Subcutaneous abdominal adipose tissue (tissue), 5 donors: ENCODE measurements at regions not wholly inside any gene's neighbourhood (a gene's known extent, or its start where the extent isn't known, plus 50 kb on each side); places are given as distances from the start of the nearest gene placed in this dataset.

Experiments
- H3K27ac ChIP-seq: one replicate; pipeline ENCODE4 v1.7.0; 2013; ENCODE audit warnings: low read depth, mild to moderate bottlenecking, inconsistent platforms, low read length, moderate library complexity
- H3K27me3 ChIP-seq, 5 donors: one replicate each; pipeline ENCODE4 v1.7.0; 2013; ENCODE audit warnings: low read length in 5 of 5, inconsistent platforms in 1 of 5; ENCODE audit not compliant: control insufficient read depth in 5 of 5, insufficient read depth in 4 of 5
- H3K36me3 ChIP-seq, 5 donors: one replicate each; pipeline ENCODE4 v1.7.0; 2013; ENCODE audit warnings: low read length in 5 of 5; ENCODE audit not compliant: control insufficient read depth in 5 of 5, insufficient read depth in 5 of 5
- H3K4me1 ChIP-seq, 5 donors: one replicate each; pipeline ENCODE4 v1.7.0; 2013; ENCODE audit warnings: low read length in 5 of 5, mild to moderate bottlenecking in 3 of 5, moderate library complexity in 1 of 5; ENCODE audit not compliant: control insufficient read depth in 5 of 5, insufficient read depth in 5 of 5
- H3K4me3 ChIP-seq, 5 donors: one replicate each; pipeline ENCODE4 v1.7.0; 2013; ENCODE audit warnings: low read length in 5 of 5, low read depth in 1 of 5
- H3K9ac ChIP-seq, 5 donors: one replicate each; pipeline ENCODE4 v1.7.0; 2013; ENCODE audit warnings: low read length in 5 of 5, mild to moderate bottlenecking in 4 of 5, moderate library complexity in 3 of 5
- H3K9me3 ChIP-seq, 5 donors: one replicate each; pipeline ENCODE4 v1.7.0; 2013; ENCODE audit warnings: low read length in 5 of 5; ENCODE audit not compliant: control insufficient read depth in 5 of 5
- donor health status: healthy.
- donor health status: healthy.
- donor health status: healthy.
- donor health status: healthy.
- donor health status: healthy.

GRCh38 chr18:29653671-29654215 is 1388.8 kb downstream of the DSC3 start:
- Histone ChIP-seq H3K27me3 (no peaks in the 10 kb centered on the region), H3K27ac (no peak overlapping the region), H3K9me3 (peaks cover 0 to 4% (median 0%) of the 10 kb centered on the region in 5 donors), H3K4me3 (no peak overlapping the region), H3K4me1 (peaks cover 0 to 3% (median 0%) of the 10 kb centered on the region in 5 donors), H3K36me3 (no peaks in the 10 kb centered on the region), H3K9ac (no peak overlapping the region)

GRCh38 chr18:29652797-29653196 is 1389.7 kb downstream of the DSC3 start:
- no peak overlapping the region for H3K4me3 ChIP-seq
- H3K4me1 ChIP-seq: peaks cover 0 to 3% (median 0%) of the 10 kb centered on the region in 5 donors
- H3K27me3 ChIP-seq: no peaks in the 10 kb centered on the region
- peaks cover 0 to 4% (median 0%) of the 10 kb centered on the region in 5 donors for H3K9me3 ChIP-seq
- H3K27ac ChIP-seq: no peak overlapping the region
- no peaks in the 10 kb centered on the region for H3K36me3 ChIP-seq
- H3K9ac ChIP-seq: no peak overlapping the region

- Histone ChIP-seq H3K4me1 (peaks cover 0 to 3% (median 0%) of the 10 kb centered on the region in 5 donors), H3K36me3 (no peaks in the 10 kb centered on the region), H3K27me3 (no peaks in the 10 kb centered on the region), H3K9me3 (peaks cover 0 to 4% (median 0%) of the 10 kb centered on the region in 5 donors), H3K27ac (no peak overlapping the region), H3K4me3 (no peak overlapping the region), H3K9ac (no peak overlapping the region)
These were observed 1391.3 kb downstream of the DSC3 start for GRCh38 chr18:29651122-29651680.

- no peaks in the 10 kb centered on the region for H3K27me3 ChIP-seq
- no peak overlapping the region for H3K9ac ChIP-seq
- no peak overlapping the region for H3K4me3 ChIP-seq
- H3K4me1 ChIP-seq: peaks cover 0 to 3% (median 0%) of the 10 kb centered on the region in 5 donors
- H3K36me3 ChIP-seq: no peaks in the 10 kb centered on the region
- H3K9me3 ChIP-seq: peaks cover 0 to 4% (median 0%) of the 10 kb centered on the region in 5 donors
- no peak overlapping the region for H3K27ac ChIP-seq
These were observed 1393.7 kb downstream of the DSC3 start for GRCh38 chr18:29648891-29649290.

GRCh38 chr18:29647700-29648099 is 1394.8 kb downstream of the DSC3 start:
- H3K36me3 ChIP-seq: no peaks in the 10 kb centered on the region
- H3K27ac ChIP-seq: no peak overlapping the region
- no peak overlapping the region for H3K4me3 ChIP-seq
- no peak overlapping the region for H3K9ac ChIP-seq
- H3K4me1 ChIP-seq: peaks cover 0 to 3% (median 0%) of the 10 kb centered on the region in 5 donors
- no peaks in the 10 kb centered on the region for H3K9me3 ChIP-seq
- no peaks in the 10 kb centered on the region for H3K27me3 ChIP-seq

- no peaks in the 10 kb centered on the region for H3K9me3 ChIP-seq
These were observed 1398.3 kb downstream of the DSC3 start for GRCh38 chr18:29644276-29644675.

GRCh38 chr18:29629493-29630036 is 1413.0 kb downstream of the DSC3 start:
- no peaks in the 10 kb centered on the region for H3K27me3 ChIP-seq

More at GRCh38 chr18:29644276-29644675, 1398.3 kb downstream of the DSC3 start:
- H3K4me3 ChIP-seq: no peak overlapping the region
- no peaks in the 10 kb centered on the region for H3K4me1 ChIP-seq
- H3K27ac ChIP-seq: no peak overlapping the region
- H3K9ac ChIP-seq: no peak overlapping the region
- H3K27me3 ChIP-seq: no peaks in the 10 kb centered on the region
- no peaks in the 10 kb centered on the region for H3K36me3 ChIP-seq

GRCh38 chr18:29626094-29626493 is 1416.4 kb downstream of the DSC3 start:
- H3K4me3 ChIP-seq: no peak overlapping the region

More at GRCh38 chr18:29629493-29630036, 1413.0 kb downstream of the DSC3 start:
- Histone ChIP-seq H3K36me3 (no peaks in the 10 kb centered on the region), H3K9ac (no peak overlapping the region), H3K9me3 (no peaks in the 10 kb centered on the region), H3K4me1 (no peaks in the 10 kb centered on the region), H3K27ac (no peak overlapping the region), H3K4me3 (no peak overlapping the region)

GRCh38 chr18:29616867-29617266 is 1425.7 kb downstream of the DSC3 start:
- H3K27me3 ChIP-seq: no peaks in the 10 kb centered on the region
- H3K9ac ChIP-seq: no peak overlapping the region
- H3K4me1 ChIP-seq: no peaks in the 10 kb centered on the region
- H3K4me3 ChIP-seq: no peak overlapping the region
- H3K36me3 ChIP-seq: no peaks in the 10 kb centered on the region
- no peak overlapping the region for H3K27ac ChIP-seq
- no peaks in the 10 kb centered on the region for H3K9me3 ChIP-seq

More at GRCh38 chr18:29626094-29626493, 1416.4 kb downstream of the DSC3 start:
- H3K9me3 ChIP-seq: no peaks in the 10 kb centered on the region
- H3K9ac ChIP-seq: no peak overlapping the region
- no peaks in the 10 kb centered on the region for H3K36me3 ChIP-seq
- no peaks in the 10 kb centered on the region for H3K27me3 ChIP-seq
- H3K27ac ChIP-seq: no peak overlapping the region
- H3K4me1 ChIP-seq: no peaks in the 10 kb centered on the region

GRCh38 chr18:29608982-29609381 is 1432.1 kb upstream of the CDH2 start:
- no peaks in the 10 kb centered on the region for H3K27me3 ChIP-seq
- no peak overlapping the region for H3K27ac ChIP-seq
- no peaks in the 10 kb centered on the region for H3K36me3 ChIP-seq
- H3K9me3 ChIP-seq: peaks cover 0 to 9% (median 6%) of the 10 kb centered on the region in 5 donors
- H3K4me3 ChIP-seq: no peak overlapping the region
- no peak overlapping the region for H3K9ac ChIP-seq
- no peaks in the 10 kb centered on the region for H3K4me1 ChIP-seq
